Colonic mucosa (tissue), 4 donors: ENCODE measurements at regions not wholly inside any gene's neighbourhood (a gene's known extent, or its start where the extent isn't known, plus 50 kb on each side); places are given as distances from the start of the nearest gene placed in this dataset.

Experiments
- DNase-seq: peaks from one replicate; pipeline ENCODE4 v3.0.0-alpha.2; 2020
- H3K27ac ChIP-seq: fragments of 200-600 bp; one replicate; pipeline ENCODE4 v1.8.0; 2021
- H3K27me3 ChIP-seq: fragments of 200-600 bp; one replicate; pipeline ENCODE4 v1.8.0; 2021
- H3K36me3 ChIP-seq: fragments of 200-600 bp; one replicate; pipeline ENCODE4 v1.8.0; 2021
- H3K4me1 ChIP-seq: fragments of 200-600 bp; one replicate; pipeline ENCODE4 v1.8.0; 2021; ENCODE audit warnings: mild to moderate bottlenecking
- H3K4me3 ChIP-seq: fragments of 200-600 bp; one replicate; pipeline ENCODE4 v1.8.0; 2021
- H3K9ac ChIP-seq, 2 donors: one replicate each; pipeline ENCODE4 v1.7.0; 2013; ENCODE audit warnings: control low read depth in 2 of 2, low read depth in 2 of 2, low read length in 2 of 2
- H3K9me3 ChIP-seq: fragments of 200-600 bp; one replicate; pipeline ENCODE4 v1.8.0; 2021
- CTCF ChIP-seq: fragments of 200-600 bp; IDR thresholded peaks from one replicate; pipeline ENCODE4 v1.8.0; 2022; ENCODE audit warnings: antibody characterized with exemption, mild to moderate bottlenecking
- intact Hi-C: fragments of 100-400 bp; cut with DNase I; formaldehyde crosslinking; loops from one replicate; pipeline ENCODE4 v1.14.1; 2022
- donor health status: healthy.
- donor health status: DM: no; HTN: no; CAD: no.
- donor health status: DM: no; HTN: no; CAD: no.

- no peaks in the 10 kb centered on the region for H3K4me1 ChIP-seq
- no peak overlapping the region for H3K27ac ChIP-seq
- no peaks in the 10 kb centered on the region for H3K27me3 ChIP-seq
- no peak overlapping the region for H3K9ac ChIP-seq
- no peaks in the 10 kb centered on the region for H3K9me3 ChIP-seq
- H3K4me3 ChIP-seq: no peak overlapping the region
- intact Hi-C loops: no loop called here
- DNase-seq: no peak
- TF ChIP-seq CTCF: no peak
- H3K36me3 ChIP-seq: no peaks in the 10 kb centered on the region
Observed at GRCh38 chr7:156402255-156402654, 238.3 kb upstream of the RNF32 start.

GRCh38 chr7:156401617-156402016 lies 239.0 kb upstream of the RNF32 start:
- no peak overlapping the region for H3K9ac ChIP-seq
- TF ChIP-seq CTCF: no peak
- no peaks in the 10 kb centered on the region for H3K27me3 ChIP-seq
- intact Hi-C loops: no loop called here
- no peak overlapping the region for H3K27ac ChIP-seq
- no peaks in the 10 kb centered on the region for H3K36me3 ChIP-seq
- DNase-seq: no peak
- no peaks in the 10 kb centered on the region for H3K4me1 ChIP-seq
- H3K9me3 ChIP-seq: no peaks in the 10 kb centered on the region
- no peak overlapping the region for H3K4me3 ChIP-seq

GRCh38 chr7:156400046-156400445 lies 240.5 kb upstream of the RNF32 start:
- H3K4me1 ChIP-seq: no peaks in the 10 kb centered on the region

GRCh38 chr7:156397249-156397648 lies 243.3 kb upstream of the RNF32 start:
- H3K27ac ChIP-seq: no peak overlapping the region
- H3K4me3 ChIP-seq: no peak overlapping the region
- no peak for TF ChIP-seq CTCF
- H3K9ac ChIP-seq: no peak overlapping the region
- DNase-seq: no peak
- intact Hi-C loops: no loop called here
- no peaks in the 10 kb centered on the region for H3K36me3 ChIP-seq
- no peaks in the 10 kb centered on the region for H3K9me3 ChIP-seq
- no peaks in the 10 kb centered on the region for H3K4me1 ChIP-seq
- H3K27me3 ChIP-seq: no peaks in the 10 kb centered on the region

More at GRCh38 chr7:156400046-156400445, 240.5 kb upstream of the RNF32 start:
- no peak overlapping the region for H3K4me3 ChIP-seq
- no peak overlapping the region for H3K27ac ChIP-seq
- no peaks in the 10 kb centered on the region for H3K9me3 ChIP-seq
- H3K9ac ChIP-seq: no peak overlapping the region
- TF ChIP-seq CTCF: no peak
- no peak for DNase-seq
- no peaks in the 10 kb centered on the region for H3K27me3 ChIP-seq
- intact Hi-C loops: no loop called here
- no peaks in the 10 kb centered on the region for H3K36me3 ChIP-seq

GRCh38 chr7:156389116-156389692 lies 251.4 kb upstream of the RNF32 start:
- DNase-seq: no peak
- no peaks in the 10 kb centered on the region for H3K9me3 ChIP-seq
- H3K27ac ChIP-seq: no peak overlapping the region
- no peak overlapping the region for H3K4me3 ChIP-seq
- no peaks in the 10 kb centered on the region for H3K36me3 ChIP-seq
- no peaks in the 10 kb centered on the region for H3K4me1 ChIP-seq
- no peak for TF ChIP-seq CTCF
- intact Hi-C loops: no loop called here
- H3K27me3 ChIP-seq: no peaks in the 10 kb centered on the region
- no peak overlapping the region for H3K9ac ChIP-seq
